K562 (cell line): ENCODE measurements at regions not wholly inside any gene's neighbourhood (a gene's known extent, or its start where the extent isn't known, plus 50 kb on each side); places are given as distances from the start of the nearest gene placed in this dataset.

Experiments used
- DEAF1 ChIP-seq: fragments of 450-650 bp; formaldehyde crosslinking; IDR thresholded peaks from 2 replicates; pipeline ENCODE4 v1.4.0; 2020; ENCODE audit warnings: mild to moderate bottlenecking, moderate library complexity
- DNMT1 ChIP-seq: fragments of 450-650 bp; IDR thresholded peaks from 2 replicates; pipeline ENCODE4 v1.6.1; 2016; ENCODE audit warnings: antibody characterized with exemption, mild to moderate bottlenecking
- HDAC1 ChIP-seq, 2 experiments: fragments of 450-650 bp; IDR thresholded peaks; 2 replicates each; pipeline ENCODE4 v1.6.1; 2016 to 2017; ENCODE audit warnings: inconsistent platforms in 1 of 2, mild to moderate bottlenecking in 1 of 2, moderate library complexity in 1 of 2
- HDAC8 ChIP-seq: fragments of 450-650 bp; IDR thresholded peaks from 2 replicates; pipeline ENCODE4 v1.6.1; 2016; ENCODE audit warnings: mild to moderate bottlenecking, missing genetic modification characterization, moderate library complexity, missing compliant biosample characterization
- HDGF ChIP-seq: fragments of 450-650 bp; IDR thresholded peaks from 2 replicates; pipeline ENCODE4 v1.6.1; 2016
- POLR2G ChIP-seq: fragments of 200-400 bp; formaldehyde crosslinking; IDR thresholded peaks from 2 replicates; pipeline ENCODE4 v1.6.1; 2017; ENCODE audit warnings: low read depth, mild to moderate bottlenecking, antibody characterized with exemption, low read length, moderate library complexity
- SIN3A ChIP-seq, 2 experiments: fragments of 150-350 bp in 1 of 2; IDR thresholded peaks; 2 replicates each; pipeline ENCODE4 v1.6.1; 2011 to 2016; ENCODE audit warnings: borderline replicate concordance in 2 of 2, low read depth in 2 of 2, low read length in 2 of 2, mild to moderate bottlenecking in 2 of 2, moderate library complexity in 2 of 2; ENCODE audit not compliant: control insufficient read depth in 1 of 2
- ZMIZ1 ChIP-seq, 2 experiments: fragments of 150-350 bp in 1 of 2; IDR thresholded peaks; 2 replicates each; pipeline ENCODE4 v1.6.1; 2012 to 2016; ENCODE audit warnings: low read depth in 2 of 2, low read length in 2 of 2, mild to moderate bottlenecking in 1 of 2, moderate library complexity in 1 of 2
- ZNF707 ChIP-seq: fragments of 250-450 bp; sonication (Bioruptor Pico); conservative IDR thresholded peaks from 2 replicates; pipeline ENCODE4 v1.8.0; 2022; ENCODE audit warnings: inconsistent platforms, mild to moderate bottlenecking, moderate library complexity

GRCh38 chr2:130288467-130289403 is 54.0 kb upstream of the IMP4 start (continued):
- no peak for TF ChIP-seq ZMIZ1 (IDR thresholded peaks at IDR 0.05; ENCODE audit: low read depth in 2 of 2, low read length in 2 of 2)
- TF ChIP-seq SIN3A (IDR thresholded peaks at IDR 0.05; ENCODE audit: borderline replicate concordance in 2 of 2, control insufficient read depth in 1 of 2, low read depth in 2 of 2, low read length in 2 of 2) = no peak
- no peak for TF ChIP-seq HDAC8
- no peak for TF ChIP-seq ZNF707 (CRISPR knock-in tag)
- TF ChIP-seq DEAF1 (CRISPR knock-in tag) = no peak
- TF ChIP-seq POLR2G = no peak
- TF ChIP-seq HDGF = no peak
- no peak for TF ChIP-seq HDAC1 (IDR thresholded peaks at IDR 0.05)
- no peak for TF ChIP-seq DNMT1
